Uterus (tissue), 2 donors: ENCODE measurements at regions not wholly inside any gene's neighbourhood (a gene's known extent, or its start where the extent isn't known, plus 50 kb on each side); places are given as distances from the start of the nearest gene placed in this dataset.

Experiments used
- CTCF ChIP-seq, 4 experiments: fragments of 200-600 bp in 2 of 4; fragments of 450-650 bp in 2 of 4; sonication (generic) in 2 of 4; IDR thresholded peaks; one replicate each; pipeline ENCODE4 v1.5.1; 2016 to 2019; ENCODE audit warnings: antibody characterized with exemption in 4 of 4, mild to moderate bottlenecking in 2 of 4, moderate library complexity in 1 of 4
- POLR2A ChIP-seq, 2 donors: fragments of 450-650 bp; IDR thresholded peaks; one replicate each; pipeline ENCODE4 v1.6.1; 2016; ENCODE audit warnings: antibody characterized with exemption in 2 of 2, mild to moderate bottlenecking in 1 of 2, moderate library complexity in 1 of 2

GRCh38 chr2:225788571-225789094 is 389.1 kb downstream of the NYAP2 start:
- TF ChIP-seq CTCF (IDR thresholded peaks at IDR 0.05) (no peak), POLR2A (IDR thresholded peaks at IDR 0.05) (no peak)
